ENCODE measurements at regions not wholly inside any gene's neighbourhood (a gene's known extent, or its start where the extent isn't known, plus 50 kb on each side); places are given as distances from the start of the nearest gene placed in this dataset.

GRCh38 chr6:166824146-166824879, 132.0 kb downstream of the RNASET2 start:
- Histone ChIP-seq H3K9me3 (ENCODE audit: control insufficient read depth, insufficient read depth, low read depth, low read length) (no peaks in the 10 kb centered on the region), H3K4me3 (ENCODE audit: low read depth, low read length) (no peak overlapping the region), H3K27ac (ENCODE audit: extremely low read depth, low read depth, low read length) (no peak overlapping the region), H3K4me1 (ENCODE audit: control insufficient read depth, insufficient read depth, low read length) (no peaks in the 10 kb centered on the region), H3K36me3 (ENCODE audit: control insufficient read depth in 2 of 2, insufficient read depth in 1 of 2, low read length in 2 of 2) (no peaks in the 10 kb centered on the region)
- CTCF ChIA-PET, result no interaction called here
- POLR2A ChIA-PET, result no interaction called here
- TF ChIP-seq ZSCAN4 (tag by site-specific recombination; IDR thresholded peaks at IDR 0.05), result peak; percentile 60; the same call in 1 of the 2 replicates
- TF ChIP-seq TCF7L2 (IDR thresholded peaks at IDR 0.05; ENCODE audit: borderline replicate concordance, low read depth, low read length), result no peak

GRCh38 chr6:166822609-166823008, 133.7 kb downstream of the RNASET2 start:
- Histone ChIP-seq H3K4me1 (ENCODE audit: control insufficient read depth, insufficient read depth, low read length) (no peaks in the 10 kb centered on the region), H3K27ac (ENCODE audit: extremely low read depth, low read depth, low read length) (no peak overlapping the region), H3K4me3 (ENCODE audit: low read depth, low read length) (no peak overlapping the region), H3K9me3 (ENCODE audit: control insufficient read depth, insufficient read depth, low read depth, low read length) (no peaks in the 10 kb centered on the region), H3K36me3 (ENCODE audit: control insufficient read depth in 2 of 2, insufficient read depth in 1 of 2, low read length in 2 of 2) (no peaks in the 10 kb centered on the region)
- POLR2A ChIA-PET, result no interaction called here
- CTCF ChIA-PET, result no interaction called here
- TF ChIP-seq ZNF830 (tag by site-specific recombination; IDR thresholded peaks at IDR 0.05; ENCODE audit: low read depth) (no peak), ZNF76 (tag by site-specific recombination; IDR thresholded peaks at IDR 0.05; ENCODE audit: borderline replicate concordance, low read depth) (no peak), ZNF776 (tag by site-specific recombination; IDR thresholded peaks at IDR 0.05; ENCODE audit: borderline replicate concordance) (no peak), HOXA7 (CRISPR knock-in tag; IDR thresholded peaks at IDR 0.05; ENCODE audit: borderline replicate concordance) (no peak)

GRCh38 chr6:166820483-166820882, 135.9 kb downstream of the RNASET2 start:
- Histone ChIP-seq H3K4me1 (ENCODE audit: control insufficient read depth, insufficient read depth, low read length) (no peaks in the 10 kb centered on the region), H3K9me3 (ENCODE audit: control insufficient read depth, insufficient read depth, low read depth, low read length) (no peaks in the 10 kb centered on the region), H3K36me3 (ENCODE audit: control insufficient read depth in 2 of 2, insufficient read depth in 1 of 2, low read length in 2 of 2) (no peaks in the 10 kb centered on the region), H3K27ac (ENCODE audit: extremely low read depth, low read depth, low read length) (no peak overlapping the region), H3K4me3 (ENCODE audit: low read depth, low read length) (no peak overlapping the region)
- POLR2A ChIA-PET, result no interaction called here
- CTCF ChIA-PET, result no interaction called here
- TF ChIP-seq OSR2 (tag by site-specific recombination; IDR thresholded peaks at IDR 0.05) (no peak), ZNF791 (tag by site-specific recombination; IDR thresholded peaks at IDR 0.05) (no peak), ZBTB17 (tag by site-specific recombination; IDR thresholded peaks at IDR 0.05) (no peak), ZNF629 (tag by site-specific recombination; IDR thresholded peaks at IDR 0.05) (no peak), ZNF449 (tag by site-specific recombination; IDR thresholded peaks at IDR 0.05) (no peak), ZBTB6 (tag by site-specific recombination; IDR thresholded peaks at IDR 0.05) (no peak), ZNF324 (tag by site-specific recombination; IDR thresholded peaks at IDR 0.05) (no peak), ZNF302 (tag by site-specific recombination; IDR thresholded peaks at IDR 0.05; ENCODE audit: low read depth) (no peak), HOXA7 (CRISPR knock-in tag; IDR thresholded peaks at IDR 0.05; ENCODE audit: borderline replicate concordance) (no peak), ZNF521 (tag by site-specific recombination; IDR thresholded peaks at IDR 0.05) (no peak), KLF16 (tag by site-specific recombination; IDR thresholded peaks at IDR 0.05) (no peak), ZNF747 (tag by site-specific recombination; IDR thresholded peaks at IDR 0.05) (no peak), ZNF473 (tag by site-specific recombination; IDR thresholded peaks at IDR 0.05) (no peak), KLF8 (tag by site-specific recombination; IDR thresholded peaks at IDR 0.05) (no peak)

Measured in HEK293 (cell line).